GM18868 (cell line): ENCODE measurements at regions not wholly inside any gene's neighbourhood (a gene's known extent, or its start where the extent isn't known, plus 50 kb on each side); places are given as distances from the start of the nearest gene placed in this dataset.

Experiments
- ATAC-seq: cut with Tn5 transposase; IDR thresholded peaks from one replicate; pipeline ENCODE4 v1.9.1; 2021; ENCODE audit warnings: mild to moderate bottlenecking, moderate library complexity; ENCODE audit not compliant: unreplicated experiment

- ATAC-seq, result no peak
Measured at GRCh38 chr7:132733860-132734259, 157.6 kb upstream of the PLXNA4 start.

GRCh38 chr7:132732321-132732865 is 156.1 kb upstream of the PLXNA4 start:
- no peak for ATAC-seq

- no peak for ATAC-seq
Measured at GRCh38 chr7:132730105-132730504, 153.8 kb upstream of the PLXNA4 start.

GRCh38 chr7:132723506-132724081 is 147.3 kb upstream of the PLXNA4 start:
- ATAC-seq, result no peak

GRCh38 chr7:132720835-132721234 is 144.6 kb upstream of the PLXNA4 start:
- no peak for ATAC-seq

GRCh38 chr7:132713893-132714292 is 137.6 kb upstream of the PLXNA4 start:
- no peak for ATAC-seq

- ATAC-seq, result no peak
Measured at GRCh38 chr7:132709971-132710567, 133.8 kb upstream of the PLXNA4 start.

- no peak for ATAC-seq
Measured at GRCh38 chr7:132708470-132708869, 132.2 kb upstream of the PLXNA4 start.

- ATAC-seq, result no peak
Measured at GRCh38 chr7:132705146-132705545, 128.9 kb upstream of the PLXNA4 start.

GRCh38 chr7:132703742-132704141 is 127.5 kb upstream of the PLXNA4 start:
- ATAC-seq, result no peak

- ATAC-seq, result no peak
Measured at GRCh38 chr7:132697003-132697402, 120.7 kb upstream of the PLXNA4 start.

- ATAC-seq, result no peak
Measured at GRCh38 chr7:132696332-132696731, 120.1 kb upstream of the PLXNA4 start.

GRCh38 chr7:132691201-132691600 is 114.9 kb upstream of the PLXNA4 start:
- no peak for ATAC-seq

GRCh38 chr7:132690174-132690573 is 113.9 kb upstream of the PLXNA4 start:
- ATAC-seq, result no peak

GRCh38 chr7:132687981-132688383 is 111.7 kb upstream of the PLXNA4 start:
- ATAC-seq, result no peak

GRCh38 chr7:132687016-132687415 is 110.7 kb upstream of the PLXNA4 start:
- ATAC-seq, result no peak

GRCh38 chr7:132685277-132685676 is 109.0 kb upstream of the PLXNA4 start:
- no peak for ATAC-seq

- no peak for ATAC-seq
Measured at GRCh38 chr7:132683896-132684690, 107.8 kb upstream of the PLXNA4 start.

- ATAC-seq, result no peak
Measured at GRCh38 chr7:132681951-132682350, 105.7 kb upstream of the PLXNA4 start.

GRCh38 chr7:132680590-132680989 is 104.3 kb upstream of the PLXNA4 start:
- ATAC-seq, result no peak

GRCh38 chr7:132678656-132679055 is 102.4 kb upstream of the PLXNA4 start:
- no peak for ATAC-seq

GRCh38 chr7:132677918-132678317 is 101.6 kb upstream of the PLXNA4 start:
- ATAC-seq, result no peak
